Endometrium (tissue), 2 donors: ENCODE measurements at regions not wholly inside any gene's neighbourhood (a gene's known extent, or its start where the extent isn't known, plus 50 kb on each side); places are given as distances from the start of the nearest gene placed in this dataset.

Experiments used
- FAIRE-seq: peaks from 2 replicates; lab custom pipeline; 2012; peaks lifted over from hg19 to GRCh38; lab: Jason Lieb, UNC
- donor health status: control.
- donor health status: control.

GRCh38 chr1:87508247-87508787, 179.6 kb downstream of the LMO4 start:
- FAIRE-seq: no peak

- no peak for FAIRE-seq
Observed at GRCh38 chr1:87510540-87510939, 181.9 kb downstream of the LMO4 start.

GRCh38 chr1:87511449-87511848, 182.8 kb downstream of the LMO4 start:
- no peak for FAIRE-seq

DNA sequence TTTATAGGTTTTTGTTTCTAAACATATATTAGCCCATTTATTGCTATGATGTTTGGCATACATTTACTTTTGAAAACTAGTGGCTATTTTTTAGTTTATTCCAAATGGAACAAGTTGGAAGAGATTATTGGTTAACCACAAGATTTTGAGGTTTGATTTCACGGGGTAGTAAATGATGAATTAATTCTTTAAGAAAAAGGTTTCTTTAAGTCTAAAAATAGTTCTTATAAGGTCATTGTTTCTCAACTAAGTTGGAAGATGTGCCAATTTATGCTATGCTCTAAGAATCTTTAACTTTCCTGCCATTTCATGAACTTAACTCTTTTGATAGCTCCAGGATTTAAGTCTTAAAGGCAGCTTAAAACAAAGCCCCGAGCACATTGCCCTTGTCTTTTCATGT, 183.8 kb downstream of the LMO4 start:
- no peak for FAIRE-seq

DNA sequence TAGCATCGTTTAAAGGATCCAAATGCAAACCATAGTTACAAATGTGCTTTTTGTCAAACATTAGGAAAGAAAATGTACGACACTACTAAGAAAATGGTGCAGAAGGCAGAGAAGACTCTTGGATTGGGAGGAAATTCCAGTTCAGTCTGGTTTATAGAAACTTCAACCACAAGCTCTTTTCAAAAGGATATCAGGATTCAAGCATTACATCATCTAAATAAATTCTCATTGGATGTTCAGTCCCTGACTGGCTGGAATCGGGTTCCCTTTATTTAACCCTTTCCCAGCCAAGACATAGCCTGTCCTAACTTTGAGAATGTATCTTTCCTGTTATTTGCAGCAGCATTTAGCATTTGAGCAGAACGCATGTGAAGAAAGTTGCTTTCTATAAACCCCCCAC, 184.6 kb downstream of the LMO4 start:
- FAIRE-seq: no peak

DNA sequence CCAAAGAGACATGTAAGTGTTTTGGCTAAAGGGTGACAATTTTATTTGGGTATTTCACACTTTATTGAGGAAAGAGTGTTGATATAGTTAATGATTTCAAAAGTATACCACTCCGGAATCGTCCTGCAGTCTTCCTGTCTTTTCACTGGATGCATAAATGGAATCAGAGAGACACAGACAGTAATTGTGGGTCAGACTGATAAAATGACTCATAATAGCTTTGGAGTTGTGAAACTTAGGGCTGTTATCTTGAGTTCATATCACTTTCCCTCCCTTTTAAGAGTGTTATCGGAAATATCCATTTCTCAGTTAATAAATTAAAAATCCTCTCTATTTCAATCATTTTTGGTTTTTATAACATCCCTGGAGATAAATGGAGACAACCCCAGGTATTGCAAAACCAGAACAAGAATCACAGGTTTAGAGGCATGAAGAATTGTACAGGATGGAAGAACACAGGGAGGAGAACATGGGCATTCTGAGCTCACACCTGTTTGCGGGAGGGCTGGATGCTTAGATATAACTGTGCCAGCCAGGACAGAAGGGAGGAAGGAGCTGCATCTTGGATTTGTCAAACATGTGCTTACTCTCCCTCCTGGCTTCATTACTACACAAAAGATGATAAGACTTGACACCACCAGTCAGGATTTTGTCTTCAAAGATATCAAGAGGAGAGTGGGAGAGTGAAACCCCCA, 185.4 kb downstream of the LMO4 start:
- no peak for FAIRE-seq

- no peak for FAIRE-seq
Observed at GRCh38 chr1:87515781-87516180, 187.1 kb downstream of the LMO4 start.

DNA sequence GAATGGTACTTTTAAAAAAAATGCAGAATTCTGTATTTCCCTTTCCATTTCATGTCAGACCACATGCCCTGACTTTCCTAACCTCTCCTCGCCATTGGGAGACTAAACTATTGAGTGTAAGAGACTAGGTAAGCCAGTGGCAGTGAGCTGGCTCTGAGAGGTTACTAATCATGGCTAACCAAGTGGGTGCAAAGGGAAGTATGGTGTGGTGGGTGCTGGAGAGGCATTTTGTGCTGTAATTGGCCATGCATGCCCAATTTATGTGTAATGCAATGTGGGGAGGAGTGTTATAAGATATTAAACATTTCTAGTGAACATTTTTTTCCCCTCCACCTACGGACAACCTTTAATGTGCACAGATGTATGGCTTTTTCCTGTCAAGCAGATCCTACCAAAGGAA, 190.1 kb downstream of the LMO4 start:
- FAIRE-seq: no peak

GRCh38 chr1:87521452-87521851, 192.8 kb downstream of the LMO4 start:
- FAIRE-seq: no peak

- no peak for FAIRE-seq
Observed at GRCh38 chr1:87523466-87523865, 194.8 kb downstream of the LMO4 start.

GRCh38 chr1:87524021-87524754, 195.5 kb downstream of the LMO4 start:
- FAIRE-seq: no peak

DNA sequence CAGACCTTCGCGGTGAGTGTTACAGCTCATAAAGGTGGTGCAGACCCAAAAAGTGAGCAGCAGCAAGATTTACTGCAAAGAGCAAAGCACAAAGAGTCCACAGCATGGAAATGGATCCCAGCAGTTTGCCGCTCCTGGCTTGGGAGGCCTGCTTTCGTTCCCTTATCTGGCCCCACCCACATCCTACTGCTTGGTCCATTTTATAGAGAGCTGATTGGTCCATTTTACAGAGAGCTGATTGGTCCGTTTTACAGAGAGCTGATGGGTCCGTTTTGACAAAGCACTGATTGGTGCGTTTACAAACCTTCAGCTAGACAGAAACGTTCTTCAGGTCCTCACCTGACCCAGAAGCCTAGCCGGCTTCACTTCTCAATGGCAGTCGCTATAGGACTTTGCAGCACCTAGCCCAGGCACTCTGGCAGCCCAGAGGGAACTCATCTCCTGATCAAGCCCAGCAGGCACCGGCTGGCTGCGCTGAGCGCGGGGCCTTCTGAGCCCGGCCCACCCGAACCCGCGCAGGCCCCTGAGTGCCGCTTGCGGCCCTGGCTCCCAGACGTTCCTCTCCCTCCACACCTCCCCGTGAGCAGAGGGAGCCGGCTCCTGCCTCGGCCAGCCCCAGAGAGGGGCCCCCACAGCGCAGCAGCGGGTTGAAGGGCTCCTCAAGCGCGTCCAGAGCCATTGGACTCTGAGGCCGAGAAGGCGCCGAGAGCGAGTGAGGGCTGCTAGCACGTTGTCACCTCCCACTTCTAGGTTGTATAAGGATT, 200.3 kb downstream of the LMO4 start:
- FAIRE-seq: no peak

- no peak for FAIRE-seq
Observed at GRCh38 chr1:87530042-87530807, 201.5 kb downstream of the LMO4 start.

GRCh38 chr1:87535551-87535950, 206.9 kb downstream of the LMO4 start:
- no peak for FAIRE-seq

DNA sequence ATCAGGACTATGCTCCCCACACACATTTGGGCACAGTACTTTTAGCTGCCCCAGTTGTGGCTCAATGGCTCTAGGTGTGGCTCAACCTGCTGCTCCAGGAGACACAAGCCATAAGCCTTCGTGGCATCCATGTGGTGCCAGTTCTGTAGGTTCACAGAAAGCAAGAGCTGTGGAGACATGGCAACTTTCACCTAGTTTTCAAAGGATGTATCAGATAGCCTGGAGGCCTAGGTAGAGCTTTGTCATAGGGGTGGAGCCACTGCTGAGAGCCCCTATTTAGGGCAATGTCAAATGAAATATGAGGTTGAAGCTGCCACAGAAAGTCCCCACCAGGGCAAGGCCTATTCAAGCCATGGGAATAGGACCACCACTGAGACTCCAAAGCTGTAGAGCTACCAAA, 210.5 kb downstream of the LMO4 start:
- FAIRE-seq: no peak

- FAIRE-seq: no peak
Observed at GRCh38 chr1:87542697-87543096, 214.0 kb downstream of the LMO4 start.

GRCh38 chr1:87549738-87550137, 221.1 kb downstream of the LMO4 start:
- no peak for FAIRE-seq

- FAIRE-seq: no peak
Observed at GRCh38 chr1:87553511-87553910, 224.8 kb downstream of the LMO4 start.

GRCh38 chr1:87555366-87555765, 226.7 kb downstream of the LMO4 start:
- no peak for FAIRE-seq

GRCh38 chr1:87556326-87556725, 227.6 kb downstream of the LMO4 start:
- FAIRE-seq: no peak

- FAIRE-seq: no peak
Observed at GRCh38 chr1:87558921-87559320, 230.2 kb downstream of the LMO4 start.

DNA sequence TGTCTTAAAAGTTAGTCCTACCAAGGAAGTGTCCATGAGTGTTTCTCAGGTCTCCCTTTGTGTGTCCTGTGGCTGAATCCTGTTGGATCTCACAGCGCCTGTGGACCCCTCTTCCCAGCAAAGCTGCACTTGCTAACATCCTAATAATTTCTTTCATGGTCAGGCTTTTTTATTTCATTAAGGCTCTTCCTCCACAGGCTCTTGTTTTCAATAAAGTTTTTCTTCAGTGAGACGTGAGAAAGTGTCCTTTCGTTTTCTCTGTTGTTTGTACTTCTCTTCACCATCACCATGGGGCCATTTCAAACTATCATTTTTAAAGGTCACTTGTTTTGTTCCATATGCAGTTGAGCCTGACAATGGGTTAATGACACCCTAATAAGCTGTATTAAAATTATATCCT, 231.5 kb downstream of the LMO4 start:
- FAIRE-seq: no peak
